ENCODE measurements at regions not wholly inside any gene's neighbourhood (a gene's known extent, or its start where the extent isn't known, plus 50 kb on each side); places are given as distances from the start of the nearest gene placed in this dataset.

DNA sequence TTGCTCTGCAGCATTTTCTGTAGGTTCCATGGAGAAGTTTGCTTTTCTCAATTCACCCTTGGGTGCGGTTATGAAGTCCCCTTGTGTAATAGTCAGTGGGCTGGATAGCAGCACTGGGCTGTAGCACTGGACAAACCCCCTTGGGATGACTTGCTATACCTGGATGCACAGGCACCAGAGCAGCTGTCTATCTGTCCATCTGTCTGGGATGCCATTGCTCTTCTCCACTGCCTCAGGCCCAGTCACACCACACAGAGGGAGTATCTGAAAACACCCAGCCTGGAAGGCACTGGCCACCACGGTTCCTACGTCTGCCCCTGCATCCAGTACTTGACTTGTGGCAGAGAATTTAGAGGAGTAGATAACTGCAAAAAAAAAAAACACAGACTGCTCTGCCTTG lies 254.5 kb downstream of the TFCP2L1 start:
- no peaks in the 10 kb centered on the region for H3K9me3 ChIP-seq (ENCODE audit: low read length)
- H3K79me2 ChIP-seq (ENCODE audit: low read length) = no peaks in the 10 kb centered on the region
- no peak overlapping the region for H3K27ac ChIP-seq (ENCODE audit: low read length)
- ChIA-PET CTCF (no interaction called here), POLR2A (ENCODE audit: unreplicated experiment) (no interaction called here)
- DNase-seq = no peak
- no peak overlapping the region for H3K9ac ChIP-seq (ENCODE audit: low read length)
- no peaks in the 10 kb centered on the region for H3K36me3 ChIP-seq (ENCODE audit: low read depth, low read length)
- intact Hi-C loops (cut with micrococcal nuclease) = no loop called here
- no peaks in the 10 kb centered on the region for H3K9me2 ChIP-seq (replicated peaks; ENCODE audit: low read length)
- no peak overlapping the region for H3K4me2 ChIP-seq (ENCODE audit: low read length)
- TF ChIP-seq EZH2phosphoT487 (IDR thresholded peaks at IDR 0.05; ENCODE audit: borderline replicate concordance, low read length) = no peak
- no peak for TF ChIP-seq EZH2 (IDR thresholded peaks at IDR 0.05; ENCODE audit: low read length, unreplicated experiment)
- H3K4me3 ChIP-seq (ENCODE audit: low read length) = no peak overlapping the region
- no peaks in the 10 kb centered on the region for H3K4me1 ChIP-seq (ENCODE audit: insufficient read depth, low read length)
- no peaks in the 10 kb centered on the region for H4K20me1 ChIP-seq (ENCODE audit: low read length)
- BruUV-seq (replicated peaks) = no TSS peak
- no peaks in the 10 kb centered on the region for H3F3A ChIP-seq (ENCODE audit: low read length, unreplicated experiment)
- ATAC-seq = no peak
- H3K27me3 ChIP-seq (ENCODE audit: low read length) = peaks cover 69% of the 10 kb centered on the region
- no peak overlapping the region for H2AFZ ChIP-seq (ENCODE audit: low read length)

DNA sequence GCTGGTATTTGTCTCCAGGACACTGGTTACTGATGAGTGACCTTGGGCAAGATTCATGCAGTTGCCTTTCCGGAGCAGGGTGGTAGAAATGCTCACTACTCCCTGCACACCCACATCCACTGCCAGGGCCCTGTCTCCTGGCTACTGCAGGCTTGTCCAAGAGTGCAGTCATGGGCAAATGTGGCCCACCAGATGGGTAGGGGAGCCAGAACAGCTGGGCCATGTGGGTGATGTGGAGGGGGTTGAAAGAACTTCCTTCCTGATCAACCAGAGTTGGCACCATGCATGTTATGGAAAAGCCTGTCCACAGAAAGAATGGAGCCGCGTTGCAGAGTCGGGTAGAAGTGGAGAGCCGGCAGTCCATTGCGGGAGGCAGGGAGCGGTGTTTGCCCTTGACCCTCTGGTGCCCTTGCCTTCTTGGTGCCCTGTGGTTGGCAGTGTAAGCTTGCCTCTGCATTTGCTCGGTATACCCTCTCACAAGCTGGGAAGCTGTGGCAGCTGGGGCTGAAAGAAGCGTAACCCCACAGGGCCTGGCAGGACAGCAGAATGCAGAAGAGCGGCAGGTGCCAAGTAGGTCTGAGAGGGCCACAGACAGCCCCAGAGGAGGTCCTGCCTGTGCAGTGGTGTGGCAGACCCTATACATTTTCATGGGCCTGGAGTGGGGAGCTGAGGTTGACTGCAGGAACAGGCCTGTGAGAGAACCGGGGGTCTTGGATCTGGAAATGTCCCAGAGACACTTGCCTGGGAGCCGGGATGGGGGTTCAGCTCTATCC lies 253.2 kb downstream of the TFCP2L1 start:
- H3K4me1 ChIP-seq (ENCODE audit: insufficient read depth, low read length) = peaks cover 10% of the 10 kb centered on the region
- BruUV-seq (replicated peaks) = no TSS peak
- CTCF ChIA-PET = no interaction called here

DNA sequence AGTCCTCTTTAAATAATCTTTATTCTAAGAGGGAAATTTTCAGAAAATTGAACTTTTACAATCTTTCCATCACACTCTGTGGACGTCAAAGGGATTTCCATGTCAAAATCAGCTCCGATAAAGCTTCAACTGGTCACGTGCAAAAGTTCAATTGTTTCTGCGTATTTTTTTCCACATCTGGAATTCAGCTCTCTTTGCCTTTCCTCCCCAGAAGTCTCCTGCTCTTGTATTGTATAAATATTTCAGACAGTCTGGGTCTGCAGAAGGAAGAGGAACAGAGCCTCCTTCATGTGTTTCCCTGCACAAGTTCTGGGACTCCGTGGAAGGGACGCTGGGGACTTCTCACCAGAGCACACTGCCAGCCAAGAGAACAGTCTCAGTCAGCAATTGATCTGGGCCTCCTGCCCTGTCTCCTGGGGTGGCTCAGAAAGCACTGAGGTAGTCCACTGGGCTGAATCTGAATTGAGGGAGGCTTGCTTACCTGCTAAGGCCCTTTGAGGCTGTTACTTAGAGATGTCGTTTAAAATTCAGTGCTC lies 251.5 kb downstream of the TFCP2L1 start:
- no peaks in the 10 kb centered on the region for H3K9me3 ChIP-seq (ENCODE audit: low read length)
- H2AFZ ChIP-seq (ENCODE audit: low read length) = no peak overlapping the region
- peaks cover 56% of the 10 kb centered on the region for H3K27me3 ChIP-seq (ENCODE audit: low read length)
- no peak for TF ChIP-seq EZH2phosphoT487 (IDR thresholded peaks at IDR 0.05; ENCODE audit: borderline replicate concordance, low read length)
- TF ChIP-seq, protein P1, sequence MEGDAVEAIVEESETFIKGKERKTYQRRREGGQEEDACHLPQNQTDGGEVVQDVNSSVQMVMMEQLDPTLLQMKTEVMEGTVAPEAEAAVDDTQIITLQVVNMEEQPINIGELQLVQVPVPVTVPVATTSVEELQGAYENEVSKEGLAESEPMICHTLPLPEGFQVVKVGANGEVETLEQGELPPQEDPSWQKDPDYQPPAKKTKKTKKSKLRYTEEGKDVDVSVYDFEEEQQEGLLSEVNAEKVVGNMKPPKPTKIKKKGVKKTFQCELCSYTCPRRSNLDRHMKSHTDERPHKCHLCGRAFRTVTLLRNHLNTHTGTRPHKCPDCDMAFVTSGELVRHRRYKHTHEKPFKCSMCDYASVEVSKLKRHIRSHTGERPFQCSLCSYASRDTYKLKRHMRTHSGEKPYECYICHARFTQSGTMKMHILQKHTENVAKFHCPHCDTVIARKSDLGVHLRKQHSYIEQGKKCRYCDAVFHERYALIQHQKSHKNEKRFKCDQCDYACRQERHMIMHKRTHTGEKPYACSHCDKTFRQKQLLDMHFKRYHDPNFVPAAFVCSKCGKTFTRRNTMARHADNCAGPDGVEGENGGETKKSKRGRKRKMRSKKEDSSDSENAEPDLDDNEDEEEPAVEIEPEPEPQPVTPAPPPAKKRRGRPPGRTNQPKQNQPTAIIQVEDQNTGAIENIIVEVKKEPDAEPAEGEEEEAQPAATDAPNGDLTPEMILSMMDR (conservative IDR thresholded peaks at IDR 0.05; ENCODE audit: low read depth, low read length) = no peak
- no peak for TF ChIP-seq EZH2 (IDR thresholded peaks at IDR 0.05; ENCODE audit: low read length, unreplicated experiment)
- H4K20me1 ChIP-seq (ENCODE audit: low read length) = no peaks in the 10 kb centered on the region
- intact Hi-C loops (cut with micrococcal nuclease) = no loop called here
- no peaks in the 10 kb centered on the region for H3K9me2 ChIP-seq (replicated peaks; ENCODE audit: low read length)
- no peaks in the 10 kb centered on the region for H3K79me2 ChIP-seq (ENCODE audit: low read length)
- no peak overlapping the region for H3K4me2 ChIP-seq (ENCODE audit: low read length)
- ChIA-PET CTCF (no interaction called here), POLR2A (ENCODE audit: unreplicated experiment) (no interaction called here)
- no peak for DNase-seq
- H3K4me1 ChIP-seq (ENCODE audit: insufficient read depth, low read length) = peaks cover 14% of the 10 kb centered on the region
- BruUV-seq (replicated peaks) = no TSS peak
- H3K9ac ChIP-seq (ENCODE audit: low read length) = no peak overlapping the region
- no peak overlapping the region for H3K4me3 ChIP-seq (ENCODE audit: low read length)
- H3F3A ChIP-seq (ENCODE audit: low read length, unreplicated experiment) = no peaks in the 10 kb centered on the region
- no peak for ATAC-seq
- H3K27ac ChIP-seq (ENCODE audit: low read length) = no peak overlapping the region
- H3K36me3 ChIP-seq (ENCODE audit: low read depth, low read length) = no peaks in the 10 kb centered on the region

More for the DNA sequence above, 253.2 kb downstream of the TFCP2L1 start:
- no peak overlapping the region for H2AFZ ChIP-seq (ENCODE audit: low read length)
- no peaks in the 10 kb centered on the region for H3K79me2 ChIP-seq (ENCODE audit: low read length)
- H3K9me3 ChIP-seq (ENCODE audit: low read length) = no peaks in the 10 kb centered on the region
- no peak overlapping the region for H3K9ac ChIP-seq (ENCODE audit: low read length)
- no peaks in the 10 kb centered on the region for H3K36me3 ChIP-seq (ENCODE audit: low read depth, low read length)
- no peak overlapping the region for H3K4me2 ChIP-seq (ENCODE audit: low read length)
- no peak overlapping the region for H3K27ac ChIP-seq (ENCODE audit: low read length)
- ATAC-seq (no peak), DNase-seq (no peak)
- TF ChIP-seq, protein P1 (conservative IDR thresholded peaks at IDR 0.05; ENCODE audit: low read depth, low read length) = no peak
- TF ChIP-seq EZH2 (IDR thresholded peaks at IDR 0.05; ENCODE audit: low read length, unreplicated experiment) (no peak), EZH2phosphoT487 (IDR thresholded peaks at IDR 0.05; ENCODE audit: borderline replicate concordance, low read length) (no peak)
- intact Hi-C loops (cut with micrococcal nuclease) = no loop called here
- no peaks in the 10 kb centered on the region for H4K20me1 ChIP-seq (ENCODE audit: low read length)
- no peaks in the 10 kb centered on the region for H3F3A ChIP-seq (ENCODE audit: low read length, unreplicated experiment)
- peaks cover 69% of the 10 kb centered on the region for H3K27me3 ChIP-seq (ENCODE audit: low read length)
- H3K9me2 ChIP-seq (replicated peaks; ENCODE audit: low read length) = no peaks in the 10 kb centered on the region
- no peak overlapping the region for H3K4me3 ChIP-seq (ENCODE audit: low read length)
- POLR2A ChIA-PET (ENCODE audit: unreplicated experiment) = no interaction called here

Measured in PC-3 (cell line).